Activated T-helper 1 cell treated with anti-CD3 and anti-CD28 coated beads, Interleukin-12 subunit alpha, Interleukin-12 subunit beta, Interleukin-2, Interleukin-4 antibody, amounts not matched to agents 30 ng/mL and 10 ng/mL and 1 ng/mL, durations not matched to agents 14 hours and 24 hours and 36 hours (primary cell): ENCODE measurements at regions not wholly inside any gene's neighbourhood (a gene's known extent, or its start where the extent isn't known, plus 50 kb on each side); places are given as distances from the start of the nearest gene placed in this dataset.

Source experiments
- DNase-seq: peaks from one replicate; pipeline ENCODE4 v3.0.0; 2021; ENCODE audit warnings: low spot score
- H3K27ac Mint-ChIP-seq: one replicate; pipeline ENCODE4 v1.8.0; 2021; ENCODE audit warnings: mild to moderate bottlenecking, mixed read lengths
- H3K27me3 Mint-ChIP-seq: one replicate; pipeline ENCODE4 v1.8.0; 2022; ENCODE audit warnings: mild to moderate bottlenecking, moderate library complexity, mixed read lengths; ENCODE audit not compliant: insufficient read depth
- H3K36me3 Mint-ChIP-seq: one replicate; pipeline ENCODE4 v1.8.0; 2021; ENCODE audit warnings: low read depth, mixed read lengths
- H3K4me1 Mint-ChIP-seq: one replicate; pipeline ENCODE4 v1.8.0; 2021; ENCODE audit warnings: low read depth, mixed read lengths
- H3K4me3 Mint-ChIP-seq: one replicate; pipeline ENCODE4 v1.8.0; 2021; ENCODE audit warnings: mild to moderate bottlenecking, moderate library complexity, mixed read lengths
- H3K9me3 Mint-ChIP-seq: one replicate; pipeline ENCODE4 v1.8.0; 2021; ENCODE audit warnings: mixed read lengths
- intact Hi-C: fragments of 100-400 bp; cut with micrococcal nuclease; formaldehyde crosslinking; loops from one replicate; pipeline ENCODE4 v1.15.1; 2024

GRCh38 chr3:22608721-22609120, 594.4 kb upstream of the UBE2E2 start:
- no peaks in the 10 kb centered on the region for H3K27me3 Mint-ChIP-seq
- intact Hi-C loops: no loop called here
- H3K4me1 Mint-ChIP-seq: no peaks in the 10 kb centered on the region
- no peaks in the 10 kb centered on the region for H3K36me3 Mint-ChIP-seq
- H3K27ac Mint-ChIP-seq: no peak overlapping the region
- no peak for DNase-seq
- H3K4me3 Mint-ChIP-seq: no peak overlapping the region
- peaks cover 6% of the 10 kb centered on the region for H3K9me3 Mint-ChIP-seq

DNA sequence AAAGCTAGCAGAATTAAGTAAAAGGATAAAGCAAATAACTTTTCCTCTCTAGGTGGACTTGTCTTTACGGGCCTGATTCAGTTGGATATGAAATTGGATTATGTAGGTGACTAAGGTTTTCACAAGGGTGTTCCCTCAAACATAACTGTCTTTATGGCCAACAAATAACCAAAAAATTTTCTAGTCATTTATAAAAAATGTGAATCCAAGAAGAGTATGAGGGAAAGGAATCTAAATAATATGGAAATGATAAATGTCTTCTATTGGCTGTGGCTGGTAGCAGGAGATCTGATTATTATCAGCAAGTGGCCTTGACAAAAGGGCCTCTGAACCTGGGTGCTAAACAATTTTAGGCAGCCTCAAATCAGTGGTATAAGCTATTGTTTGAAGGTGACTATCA, 594.0 kb upstream of the UBE2E2 start:
- no peak overlapping the region for H3K4me3 Mint-ChIP-seq
- no peaks in the 10 kb centered on the region for H3K27me3 Mint-ChIP-seq
- intact Hi-C loops: no loop called here
- H3K9me3 Mint-ChIP-seq: peaks cover 6% of the 10 kb centered on the region
- no peaks in the 10 kb centered on the region for H3K36me3 Mint-ChIP-seq
- no peak for DNase-seq
- no peaks in the 10 kb centered on the region for H3K4me1 Mint-ChIP-seq
- H3K27ac Mint-ChIP-seq: no peak overlapping the region

DNA sequence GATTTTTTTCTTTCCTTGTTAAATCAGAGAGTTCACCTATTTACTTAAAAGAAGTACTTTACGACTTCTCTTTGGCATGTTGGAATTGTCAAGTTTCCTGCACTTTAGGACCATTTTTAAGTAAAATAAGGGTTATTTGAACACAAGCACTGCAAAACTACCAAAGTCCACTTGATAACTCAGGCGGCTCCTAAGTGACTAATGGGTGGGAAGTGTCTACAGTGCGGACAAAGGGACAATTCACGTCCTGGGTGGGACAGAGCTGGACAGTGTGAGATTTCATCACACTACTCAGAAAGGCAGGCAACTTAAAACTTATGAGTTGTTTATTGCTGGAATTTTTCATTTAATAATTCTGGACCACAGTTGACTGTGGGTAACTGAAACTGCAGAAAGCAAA, 590.2 kb upstream of the UBE2E2 start:
- Mint-ChIP-seq H3K27me3 (no peaks in the 10 kb centered on the region), H3K4me1 (no peaks in the 10 kb centered on the region), H3K9me3 (peaks cover 6% of the 10 kb centered on the region), H3K4me3 (no peak overlapping the region), H3K36me3 (no peaks in the 10 kb centered on the region), H3K27ac (no peak overlapping the region)
- no peak for DNase-seq
- intact Hi-C loops: no loop called here

DNA sequence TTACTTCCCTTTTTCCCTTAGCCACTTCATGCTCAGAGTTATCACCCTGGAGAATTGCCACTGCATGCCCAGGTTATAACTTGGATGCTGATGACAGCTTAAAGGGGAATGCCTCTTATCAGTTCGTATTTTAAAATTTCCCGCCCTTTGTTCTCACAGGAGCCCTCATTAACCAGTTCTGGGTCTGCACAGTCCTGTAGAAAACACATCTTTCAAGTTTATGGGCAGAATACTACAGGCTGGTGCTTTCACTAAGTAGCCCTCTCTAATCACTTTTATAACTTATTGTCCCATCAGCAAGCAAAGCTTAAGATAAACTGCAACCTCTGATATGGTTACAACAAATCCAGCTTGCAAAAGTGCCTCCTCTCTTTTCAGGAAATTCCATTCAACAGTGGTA, 587.3 kb upstream of the UBE2E2 start:
- no peaks in the 10 kb centered on the region for H3K27me3 Mint-ChIP-seq
- no peak for DNase-seq
- H3K4me1 Mint-ChIP-seq: no peaks in the 10 kb centered on the region
- peaks cover 6% of the 10 kb centered on the region for H3K9me3 Mint-ChIP-seq
- H3K27ac Mint-ChIP-seq: no peak overlapping the region
- intact Hi-C loops: no loop called here
- H3K36me3 Mint-ChIP-seq: no peaks in the 10 kb centered on the region
- H3K4me3 Mint-ChIP-seq: no peak overlapping the region

- no peaks in the 10 kb centered on the region for H3K4me1 Mint-ChIP-seq
- intact Hi-C loops: no loop called here
- H3K36me3 Mint-ChIP-seq: no peaks in the 10 kb centered on the region
- peaks cover 6% of the 10 kb centered on the region for H3K9me3 Mint-ChIP-seq
- no peak for DNase-seq
- no peak overlapping the region for H3K27ac Mint-ChIP-seq
- no peak overlapping the region for H3K4me3 Mint-ChIP-seq
- H3K27me3 Mint-ChIP-seq: no peaks in the 10 kb centered on the region
Observed at GRCh38 chr3:22617372-22617771, 585.8 kb upstream of the UBE2E2 start.

- intact Hi-C loops: no loop called here
- DNase-seq: no peak
- Mint-ChIP-seq H3K4me1 (no peaks in the 10 kb centered on the region), H3K27ac (no peak overlapping the region), H3K27me3 (no peaks in the 10 kb centered on the region), H3K4me3 (no peak overlapping the region), H3K36me3 (no peaks in the 10 kb centered on the region), H3K9me3 (peaks cover 6% of the 10 kb centered on the region)
Observed at GRCh38 chr3:22620498-22620897, 582.6 kb upstream of the UBE2E2 start.

DNA sequence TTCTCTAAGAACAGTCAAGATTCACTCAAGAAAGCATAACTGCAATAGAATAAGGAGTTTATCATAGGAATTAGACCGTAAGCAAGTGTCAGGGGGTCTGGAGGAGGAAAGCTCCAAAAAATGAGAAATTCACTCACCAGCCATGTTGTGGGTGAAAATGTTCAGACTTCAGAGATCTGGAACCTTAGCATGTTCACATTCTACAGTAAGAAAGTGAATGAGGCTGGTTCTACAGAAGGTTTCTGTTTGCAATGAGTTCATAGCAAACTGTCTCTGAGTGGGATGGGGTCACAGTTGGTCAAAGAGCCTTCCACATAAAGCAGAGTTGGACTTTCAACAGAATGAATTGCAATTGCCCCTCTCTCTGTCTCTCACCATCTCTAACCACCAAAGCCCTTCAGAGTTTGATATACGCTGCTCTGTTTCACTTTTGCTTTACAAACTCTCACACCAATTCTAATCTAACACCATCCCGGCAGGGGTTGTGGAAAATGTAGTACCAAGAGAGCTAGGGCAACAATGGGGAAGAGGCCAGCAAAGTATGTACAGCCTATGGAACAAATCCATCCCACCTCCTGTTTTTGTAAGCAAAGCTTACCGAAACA, 581.8 kb upstream of the UBE2E2 start:
- no peak overlapping the region for H3K4me3 Mint-ChIP-seq
- intact Hi-C loops: no loop called here
- H3K4me1 Mint-ChIP-seq: no peaks in the 10 kb centered on the region
- peaks cover 6% of the 10 kb centered on the region for H3K9me3 Mint-ChIP-seq
- no peak for DNase-seq
- H3K36me3 Mint-ChIP-seq: no peaks in the 10 kb centered on the region
- H3K27ac Mint-ChIP-seq: no peak overlapping the region
- no peaks in the 10 kb centered on the region for H3K27me3 Mint-ChIP-seq

DNA sequence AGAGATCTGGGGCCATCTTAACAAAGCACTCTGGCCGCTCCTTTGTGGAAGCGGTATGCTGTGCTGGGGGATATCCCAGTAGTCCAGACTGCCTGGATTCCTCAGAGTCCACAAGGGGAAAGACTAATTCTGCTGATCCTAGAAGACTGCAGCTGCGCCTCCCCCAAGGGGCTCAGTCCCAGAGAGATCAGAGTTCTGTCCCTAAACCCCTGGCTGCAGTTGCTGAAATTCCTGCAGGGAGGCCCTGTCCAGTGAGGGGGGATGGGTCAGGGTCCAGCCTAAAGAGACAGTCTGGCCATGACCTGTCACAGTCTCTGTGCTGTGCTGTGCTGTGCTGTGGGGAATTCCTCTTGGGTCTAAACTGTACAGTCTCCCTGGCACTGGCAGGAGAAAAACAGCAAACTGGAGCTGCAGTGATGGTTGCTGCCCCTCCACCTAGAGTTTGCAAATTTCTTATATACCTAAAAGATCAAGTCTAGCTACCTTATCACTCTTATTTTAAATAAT, 575.1 kb upstream of the UBE2E2 start:
- H3K4me3 Mint-ChIP-seq: no peak overlapping the region
- H3K27ac Mint-ChIP-seq: no peak overlapping the region
- H3K9me3 Mint-ChIP-seq: peaks cover 6% of the 10 kb centered on the region
- no peaks in the 10 kb centered on the region for H3K4me1 Mint-ChIP-seq
- no peak for DNase-seq
- intact Hi-C loops: no loop called here
- no peaks in the 10 kb centered on the region for H3K36me3 Mint-ChIP-seq
- no peaks in the 10 kb centered on the region for H3K27me3 Mint-ChIP-seq

DNA sequence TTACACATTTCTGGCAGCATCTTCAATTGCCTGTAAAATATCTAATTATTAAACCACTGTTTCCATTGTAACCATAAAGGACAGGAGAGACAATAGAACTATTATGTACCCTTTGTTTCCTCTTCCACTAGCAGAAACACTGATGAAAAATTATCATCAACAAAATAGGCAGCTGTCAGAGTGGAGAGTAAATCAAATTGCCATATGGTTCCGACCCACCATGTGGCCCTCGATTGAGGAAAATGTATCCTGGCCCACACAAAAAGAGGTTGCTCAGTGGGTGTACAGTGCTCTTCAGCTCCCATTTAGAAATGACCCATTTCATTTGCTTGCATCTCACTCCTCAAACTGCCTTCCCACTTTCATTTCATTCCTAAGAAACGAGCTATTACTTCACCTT, 570.6 kb upstream of the UBE2E2 start:
- no peaks in the 10 kb centered on the region for H3K27me3 Mint-ChIP-seq
- no peaks in the 10 kb centered on the region for H3K4me1 Mint-ChIP-seq
- H3K9me3 Mint-ChIP-seq: no peaks in the 10 kb centered on the region
- no peak overlapping the region for H3K27ac Mint-ChIP-seq
- no peaks in the 10 kb centered on the region for H3K36me3 Mint-ChIP-seq
- DNase-seq: no peak
- no peak overlapping the region for H3K4me3 Mint-ChIP-seq
- intact Hi-C loops: no loop called here

DNA sequence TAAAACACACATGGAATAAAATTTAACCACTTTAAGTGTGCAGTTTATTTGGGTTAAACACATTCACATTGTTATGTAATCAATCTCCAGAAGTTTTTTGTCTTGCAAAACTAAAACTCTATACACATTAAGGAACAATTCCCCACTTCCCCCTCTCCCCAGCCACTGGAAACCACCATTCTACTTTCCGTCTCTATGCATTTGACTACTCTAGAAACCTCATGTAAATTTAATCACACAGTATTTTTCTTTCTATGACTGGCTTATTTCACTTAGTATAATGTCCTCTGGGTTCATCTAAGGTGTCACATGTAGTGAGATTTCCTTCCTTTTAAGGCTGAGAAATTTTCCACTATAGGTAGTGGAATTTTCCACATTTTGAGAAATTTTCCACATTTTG, 568.7 kb upstream of the UBE2E2 start:
- H3K36me3 Mint-ChIP-seq: no peaks in the 10 kb centered on the region
- intact Hi-C loops: no loop called here
- DNase-seq: no peak
- no peak overlapping the region for H3K27ac Mint-ChIP-seq
- no peaks in the 10 kb centered on the region for H3K9me3 Mint-ChIP-seq
- no peak overlapping the region for H3K4me3 Mint-ChIP-seq
- H3K27me3 Mint-ChIP-seq: no peaks in the 10 kb centered on the region
- H3K4me1 Mint-ChIP-seq: no peaks in the 10 kb centered on the region

GRCh38 chr3:22659651-22660475, 543.3 kb upstream of the UBE2E2 start:
- no peaks in the 10 kb centered on the region for H3K9me3 Mint-ChIP-seq
- no peaks in the 10 kb centered on the region for H3K36me3 Mint-ChIP-seq
- H3K4me1 Mint-ChIP-seq: no peaks in the 10 kb centered on the region
- intact Hi-C loops: no loop called here
- no peak overlapping the region for H3K4me3 Mint-ChIP-seq
- no peaks in the 10 kb centered on the region for H3K27me3 Mint-ChIP-seq
- DNase-seq: no peak
- no peak overlapping the region for H3K27ac Mint-ChIP-seq

DNA sequence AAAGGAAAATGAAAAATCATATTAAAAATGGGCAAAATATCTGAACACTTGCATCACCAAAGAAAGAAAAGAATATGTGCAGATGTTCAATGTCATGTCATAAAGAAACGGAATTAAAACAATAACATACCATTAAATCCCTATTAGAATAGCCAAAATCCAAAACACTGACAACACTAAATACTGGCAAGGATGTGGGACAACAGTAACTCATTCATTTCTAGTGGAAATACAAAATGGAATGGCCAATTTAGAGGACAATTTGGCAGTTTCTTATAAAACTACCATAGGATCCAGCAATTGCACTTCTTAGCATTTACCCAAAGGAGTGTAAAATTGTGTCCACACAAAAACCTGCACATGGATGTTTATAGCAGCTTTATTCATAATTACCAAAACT, 542.5 kb upstream of the UBE2E2 start:
- no peaks in the 10 kb centered on the region for H3K36me3 Mint-ChIP-seq
- no peaks in the 10 kb centered on the region for H3K4me1 Mint-ChIP-seq
- no peak overlapping the region for H3K27ac Mint-ChIP-seq
- intact Hi-C loops: no loop called here
- no peak for DNase-seq
- H3K27me3 Mint-ChIP-seq: no peaks in the 10 kb centered on the region
- H3K9me3 Mint-ChIP-seq: no peaks in the 10 kb centered on the region
- no peak overlapping the region for H3K4me3 Mint-ChIP-seq

DNA sequence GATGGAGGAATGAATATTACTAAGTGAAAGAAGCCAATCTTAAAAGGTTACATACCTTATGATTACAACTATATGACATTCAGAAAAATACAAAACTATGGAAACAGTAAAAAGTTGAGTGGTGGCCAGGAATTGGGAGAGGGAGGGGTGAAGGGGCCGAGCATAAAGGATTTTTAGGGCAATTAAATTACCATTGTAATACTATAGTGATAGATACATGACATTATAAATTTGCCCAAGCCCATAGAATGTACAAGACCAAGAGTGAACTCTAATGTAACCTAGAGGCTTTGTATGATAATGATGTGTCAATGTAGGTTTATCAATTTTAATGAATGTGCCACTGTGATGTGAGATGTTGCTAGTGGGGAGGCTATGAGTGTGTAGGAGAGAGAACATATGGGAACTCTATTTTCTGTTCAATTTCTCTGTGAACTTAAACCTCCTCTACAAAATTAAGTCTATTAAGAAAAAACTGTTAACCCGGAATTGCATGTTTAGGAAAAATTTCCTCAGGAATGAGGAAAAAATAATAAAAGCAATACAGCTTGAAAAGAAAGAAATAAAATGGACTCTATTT, 541.9 kb upstream of the UBE2E2 start:
- Mint-ChIP-seq H3K27ac (no peak overlapping the region), H3K36me3 (no peaks in the 10 kb centered on the region), H3K4me3 (no peak overlapping the region), H3K27me3 (no peaks in the 10 kb centered on the region), H3K9me3 (no peaks in the 10 kb centered on the region), H3K4me1 (no peaks in the 10 kb centered on the region)
- intact Hi-C loops: no loop called here
- DNase-seq: no peak
